ENCODE measurements at regions not wholly inside any gene's neighbourhood (a gene's known extent, or its start where the extent isn't known, plus 50 kb on each side); places are given as distances from the start of the nearest gene placed in this dataset.

- TF ChIP-seq POLR2A (IDR thresholded peaks at IDR 0.05), result no peak
- TF ChIP-seq, protein P1, sequence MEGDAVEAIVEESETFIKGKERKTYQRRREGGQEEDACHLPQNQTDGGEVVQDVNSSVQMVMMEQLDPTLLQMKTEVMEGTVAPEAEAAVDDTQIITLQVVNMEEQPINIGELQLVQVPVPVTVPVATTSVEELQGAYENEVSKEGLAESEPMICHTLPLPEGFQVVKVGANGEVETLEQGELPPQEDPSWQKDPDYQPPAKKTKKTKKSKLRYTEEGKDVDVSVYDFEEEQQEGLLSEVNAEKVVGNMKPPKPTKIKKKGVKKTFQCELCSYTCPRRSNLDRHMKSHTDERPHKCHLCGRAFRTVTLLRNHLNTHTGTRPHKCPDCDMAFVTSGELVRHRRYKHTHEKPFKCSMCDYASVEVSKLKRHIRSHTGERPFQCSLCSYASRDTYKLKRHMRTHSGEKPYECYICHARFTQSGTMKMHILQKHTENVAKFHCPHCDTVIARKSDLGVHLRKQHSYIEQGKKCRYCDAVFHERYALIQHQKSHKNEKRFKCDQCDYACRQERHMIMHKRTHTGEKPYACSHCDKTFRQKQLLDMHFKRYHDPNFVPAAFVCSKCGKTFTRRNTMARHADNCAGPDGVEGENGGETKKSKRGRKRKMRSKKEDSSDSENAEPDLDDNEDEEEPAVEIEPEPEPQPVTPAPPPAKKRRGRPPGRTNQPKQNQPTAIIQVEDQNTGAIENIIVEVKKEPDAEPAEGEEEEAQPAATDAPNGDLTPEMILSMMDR (IDR thresholded peaks at IDR 0.05), result no peak
- no peak for TF ChIP-seq EP300 (IDR thresholded peaks at IDR 0.05)
- no peak for TF ChIP-seq POLR2AphosphoS5 (IDR thresholded peaks at IDR 0.05)
Measured at GRCh38 chr6:134609716-134610261, 291.9 kb upstream of the SGK1 start.

Data from suprapubic skin (tissue), 4 donors.